ENCODE measurements at regions not wholly inside any gene's neighbourhood (a gene's known extent, or its start where the extent isn't known, plus 50 kb on each side); places are given as distances from the start of the nearest gene placed in this dataset.
A peak's percentile ranks its signal among the peaks of the same experiment; 100 is the strongest.

DNA sequence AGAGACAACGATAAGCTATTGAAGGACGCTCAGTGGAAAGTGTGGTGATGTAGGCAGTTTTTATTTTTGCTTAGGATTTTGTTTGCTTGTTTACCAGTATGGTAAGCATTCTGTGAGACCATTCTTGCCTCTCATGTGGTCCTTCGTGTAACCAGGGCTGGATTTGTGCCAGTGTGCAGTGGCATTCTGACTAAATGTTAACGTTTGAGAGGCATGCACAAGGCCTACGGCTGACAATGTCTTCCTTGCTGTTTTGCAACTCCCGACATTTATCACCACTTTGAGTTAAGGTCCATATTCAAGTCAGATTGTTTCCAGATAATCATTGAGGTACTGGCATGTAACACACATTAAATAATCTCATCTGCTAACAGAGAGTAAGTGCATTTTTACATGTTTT lies 102.3 kb upstream of the BCAT1 start:
- no peaks in the 10 kb centered on the region for H3K79me1 ChIP-seq (ENCODE audit: low read depth, low read length)
- no peak overlapping the region for H3K27ac ChIP-seq (replicated peaks; ENCODE audit: low read length)
- no peak overlapping the region for H2BK12ac ChIP-seq (ENCODE audit: low read length)
- no peak overlapping the region for H3K23ac ChIP-seq (ENCODE audit: low read depth, low read length, poor library complexity)
- H2BK5ac ChIP-seq (ENCODE audit: low read length) = no peak overlapping the region
- H3K4ac ChIP-seq (ENCODE audit: low read length) = no peak overlapping the region
- H2AK5ac ChIP-seq (ENCODE audit: low read depth, low read length) = no peak overlapping the region
- no peaks in the 10 kb centered on the region for H3K36me3 ChIP-seq (replicated peaks in 1 of 2; ENCODE audit: control insufficient read depth in 2 of 2, insufficient read depth in 2 of 2, low read length in 2 of 2)
- H3K9me3 ChIP-seq (replicated peaks in 1 of 2; ENCODE audit: control insufficient read depth in 2 of 2, insufficient read depth in 1 of 2, low read depth in 1 of 2, low read length in 2 of 2) = peaks cover 3 to 8% of the 10 kb centered on the region in 2 donors
- H3K14ac ChIP-seq (ENCODE audit: low read length) = no peak overlapping the region
- no peak overlapping the region for H3K4me3 ChIP-seq (ENCODE audit: low read length in 2 of 2)
- no peak overlapping the region for H2BK15ac ChIP-seq (ENCODE audit: low read length)
- peaks cover 0 to 4% of the 10 kb centered on the region in 2 donors for H3K4me1 ChIP-seq (ENCODE audit: control insufficient read depth in 2 of 2, insufficient read depth in 1 of 2, low read depth in 1 of 2, low read length in 2 of 2)
- H3K27me3 ChIP-seq (ENCODE audit: control insufficient read depth in 3 of 3, insufficient read depth in 3 of 3, low read depth in 1 of 3, low read length in 3 of 3) = no peaks in the 10 kb centered on the region
- no peak overlapping the region for H3K18ac ChIP-seq (ENCODE audit: low read length)
- no peak overlapping the region for H2BK120ac ChIP-seq (ENCODE audit: low read depth, low read length)
- no peak overlapping the region for H4K91ac ChIP-seq (ENCODE audit: low read depth, low read length, poor library complexity)
- peak overlapping the region; percentile 9 for H4K8ac ChIP-seq (ENCODE audit: low read depth, low read length)
- DNase-seq (ENCODE audit: low spot score) = no peak
- no peak overlapping the region for H3K9ac ChIP-seq (ENCODE audit: low read depth, low read length, poor library complexity)
- peak overlapping the region; percentile 50 for H2AFZ ChIP-seq (ENCODE audit: low read length)
- H3K4me2 ChIP-seq (ENCODE audit: insufficient read depth, low read length, poor library complexity, severe bottlenecking) = no peak overlapping the region
- no CpG with 5 or more reads among the region's 6 CpGs for WGBS, 2 donors (ENCODE audit: extremely low coverage in 2 of 2, insufficient read length in 2 of 2, insufficient replicate concordance in 1 of 2)

DNA sequence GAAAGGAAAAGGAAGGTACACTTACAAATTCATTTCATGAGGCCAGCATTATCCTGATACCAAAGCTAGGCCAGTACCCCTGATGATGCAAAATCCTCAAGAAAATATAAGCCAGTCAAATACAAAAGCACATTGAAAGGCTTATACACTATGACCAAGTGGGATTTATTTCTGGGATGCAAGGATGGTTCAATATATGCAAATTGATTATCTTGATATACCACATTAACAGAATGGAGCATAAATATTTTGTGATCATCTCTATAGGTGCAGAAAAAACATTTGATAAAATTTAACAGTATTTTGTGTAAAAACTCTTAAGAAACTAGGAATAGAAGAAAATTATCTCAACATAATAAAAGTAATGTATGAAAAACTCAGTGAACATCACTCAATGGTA lies 97.0 kb upstream of the BCAT1 start:
- Histone ChIP-seq H3K4me1 (ENCODE audit: control insufficient read depth in 2 of 2, insufficient read depth in 1 of 2, low read depth in 1 of 2, low read length in 2 of 2) (no peaks in the 10 kb centered on the region), H2BK12ac (ENCODE audit: low read length) (no peak overlapping the region), H2BK5ac (ENCODE audit: low read length) (no peak overlapping the region), H3K23ac (ENCODE audit: low read depth, low read length, poor library complexity) (no peak overlapping the region), H3K4me3 (ENCODE audit: low read length in 2 of 2) (no peak overlapping the region), H3K14ac (ENCODE audit: low read length) (no peak overlapping the region), H2BK15ac (ENCODE audit: low read length) (no peak overlapping the region), H3K79me1 (ENCODE audit: low read depth, low read length) (no peaks in the 10 kb centered on the region), H3K18ac (ENCODE audit: low read length) (no peak overlapping the region), H3K9me3 (replicated peaks in 1 of 2; ENCODE audit: control insufficient read depth in 2 of 2, insufficient read depth in 1 of 2, low read depth in 1 of 2, low read length in 2 of 2) (peaks cover 3 to 16% of the 10 kb centered on the region in 2 donors), H4K8ac (ENCODE audit: low read depth, low read length) (no peak overlapping the region), H2BK120ac (ENCODE audit: low read depth, low read length) (no peak overlapping the region), H3K27ac (replicated peaks; ENCODE audit: low read length) (no peak overlapping the region), H3K27me3 (ENCODE audit: control insufficient read depth in 3 of 3, insufficient read depth in 3 of 3, low read depth in 1 of 3, low read length in 3 of 3) (no peaks in the 10 kb centered on the region), H2AK5ac (ENCODE audit: low read depth, low read length) (no peak overlapping the region), H3K36me3 (replicated peaks in 1 of 2; ENCODE audit: control insufficient read depth in 2 of 2, insufficient read depth in 2 of 2, low read length in 2 of 2) (no peaks in the 10 kb centered on the region), H3K9ac (ENCODE audit: low read depth, low read length, poor library complexity) (no peak overlapping the region), H3K4ac (ENCODE audit: low read length) (no peak overlapping the region), H2AFZ (ENCODE audit: low read length) (no peak overlapping the region), H4K91ac (ENCODE audit: low read depth, low read length, poor library complexity) (no peak overlapping the region), H3K4me2 (ENCODE audit: insufficient read depth, low read length, poor library complexity, severe bottlenecking) (no peak overlapping the region)
- DNase-seq (ENCODE audit: low spot score) = no peak

DNA sequence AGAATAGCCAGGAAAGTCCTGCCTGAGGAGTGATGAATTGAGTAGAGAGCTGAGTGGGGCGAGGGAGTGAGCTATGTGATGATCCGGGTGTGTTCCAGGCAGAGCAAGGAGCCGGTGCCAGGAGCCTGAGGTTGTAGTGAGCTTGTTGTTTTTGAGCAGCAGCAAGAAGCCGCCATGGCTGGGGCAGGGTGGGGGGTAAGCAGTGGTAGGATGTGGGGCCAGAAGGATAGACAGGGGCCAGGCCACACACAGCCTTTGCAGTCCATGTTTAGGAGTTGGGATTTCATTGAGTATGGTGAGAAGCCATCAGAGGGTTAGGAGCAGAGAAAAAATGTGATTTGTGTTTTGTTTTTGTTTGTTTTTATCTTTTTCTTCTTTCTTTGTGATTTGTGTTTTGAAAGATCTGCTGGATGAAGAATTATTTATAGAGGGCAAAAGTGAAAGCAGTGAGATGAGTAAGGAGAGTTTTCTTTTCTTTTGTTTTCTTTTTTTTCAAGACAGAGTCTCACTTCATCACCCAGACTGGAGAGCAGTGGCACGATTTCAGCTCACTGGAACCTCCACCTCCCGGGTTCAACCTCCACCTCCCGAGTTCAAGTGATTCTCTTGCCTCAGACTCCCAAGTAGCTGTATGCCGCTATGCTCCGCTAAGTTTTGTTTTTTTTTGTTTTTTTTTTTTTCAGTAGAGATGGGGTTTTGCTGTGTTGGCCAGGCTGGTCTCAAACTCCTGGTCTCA lies 92.3 kb upstream of the BCAT1 start:
- no peak overlapping the region for H3K18ac ChIP-seq (ENCODE audit: low read length)
- no peaks in the 10 kb centered on the region for H3K27me3 ChIP-seq (ENCODE audit: control insufficient read depth in 3 of 3, insufficient read depth in 3 of 3, low read depth in 1 of 3, low read length in 3 of 3)
- no peak overlapping the region for H3K14ac ChIP-seq (ENCODE audit: low read length)
- no peak overlapping the region for H2BK120ac ChIP-seq (ENCODE audit: low read depth, low read length)
- no peak overlapping the region for H4K8ac ChIP-seq (ENCODE audit: low read depth, low read length)
- no peak overlapping the region for H2AFZ ChIP-seq (ENCODE audit: low read length)
- no peak for DNase-seq (ENCODE audit: low spot score)
- no peak overlapping the region for H3K4me2 ChIP-seq (ENCODE audit: insufficient read depth, low read length, poor library complexity, severe bottlenecking)
- no peak overlapping the region for H3K23ac ChIP-seq (ENCODE audit: low read depth, low read length, poor library complexity)
- H3K9me3 ChIP-seq (replicated peaks in 1 of 2; ENCODE audit: control insufficient read depth in 2 of 2, insufficient read depth in 1 of 2, low read depth in 1 of 2, low read length in 2 of 2) = peaks cover 0 to 8% of the 10 kb centered on the region in 2 donors
- no peak overlapping the region for H3K27ac ChIP-seq (replicated peaks; ENCODE audit: low read length)
- H2BK15ac ChIP-seq (ENCODE audit: low read length) = no peak overlapping the region
- no peaks in the 10 kb centered on the region for H3K36me3 ChIP-seq (replicated peaks in 1 of 2; ENCODE audit: control insufficient read depth in 2 of 2, insufficient read depth in 2 of 2, low read length in 2 of 2)
- no peaks in the 10 kb centered on the region for H3K79me1 ChIP-seq (ENCODE audit: low read depth, low read length)
- H3K9ac ChIP-seq (ENCODE audit: low read depth, low read length, poor library complexity) = no peak overlapping the region
- WGBS, 2 donors (ENCODE audit: extremely low coverage in 2 of 2, insufficient read length in 2 of 2, insufficient replicate concordance in 1 of 2) = no CpG with 5 or more reads among the region's 9 CpGs
- no peak overlapping the region for H3K4me3 ChIP-seq (ENCODE audit: low read length in 2 of 2)
- peaks cover 0 to 4% of the 10 kb centered on the region in 2 donors for H3K4me1 ChIP-seq (ENCODE audit: control insufficient read depth in 2 of 2, insufficient read depth in 1 of 2, low read depth in 1 of 2, low read length in 2 of 2)
- no peak overlapping the region for H2BK5ac ChIP-seq (ENCODE audit: low read length)
- no peak overlapping the region for H3K4ac ChIP-seq (ENCODE audit: low read length)
- H2AK5ac ChIP-seq (ENCODE audit: low read depth, low read length) = no peak overlapping the region
- no peak overlapping the region for H2BK12ac ChIP-seq (ENCODE audit: low read length)
- H4K91ac ChIP-seq (ENCODE audit: low read depth, low read length, poor library complexity) = no peak overlapping the region

DNA sequence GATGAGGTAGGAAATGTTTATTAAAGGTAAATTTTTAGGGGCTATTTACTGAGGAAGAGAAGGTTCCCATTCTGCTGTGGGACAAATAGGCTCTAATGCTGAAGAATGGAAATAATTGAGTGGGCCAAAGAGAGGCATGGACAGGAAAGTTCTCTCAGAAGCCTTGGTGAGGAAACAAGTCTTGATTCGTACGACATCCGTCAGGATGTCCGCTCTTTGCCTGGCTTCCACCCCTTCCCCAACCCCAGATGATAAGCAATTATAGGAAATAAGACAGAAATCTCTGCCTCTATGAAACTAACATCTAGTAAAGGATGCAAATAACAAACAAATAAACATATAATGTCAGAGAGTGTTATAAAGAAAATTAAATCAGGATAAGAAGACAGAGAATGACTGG lies 91.7 kb upstream of the BCAT1 start:
- no peak overlapping the region for H3K9ac ChIP-seq (ENCODE audit: low read depth, low read length, poor library complexity)
- no peak overlapping the region for H3K27ac ChIP-seq (replicated peaks; ENCODE audit: low read length)
- no peak overlapping the region for H3K18ac ChIP-seq (ENCODE audit: low read length)
- H4K8ac ChIP-seq (ENCODE audit: low read depth, low read length) = no peak overlapping the region
- no peaks in the 10 kb centered on the region for H3K27me3 ChIP-seq (ENCODE audit: control insufficient read depth in 3 of 3, insufficient read depth in 3 of 3, low read depth in 1 of 3, low read length in 3 of 3)
- no peak overlapping the region for H3K14ac ChIP-seq (ENCODE audit: low read length)
- no peak overlapping the region for H3K4me3 ChIP-seq (ENCODE audit: low read length in 2 of 2)
- no CpG with 5 or more reads among the region's 4 CpGs for WGBS, 2 donors (ENCODE audit: extremely low coverage in 2 of 2, insufficient read length in 2 of 2, insufficient replicate concordance in 1 of 2)
- H2BK120ac ChIP-seq (ENCODE audit: low read depth, low read length) = no peak overlapping the region
- H3K4ac ChIP-seq (ENCODE audit: low read length) = no peak overlapping the region
- peaks cover 0 to 4% of the 10 kb centered on the region in 2 donors for H3K4me1 ChIP-seq (ENCODE audit: control insufficient read depth in 2 of 2, insufficient read depth in 1 of 2, low read depth in 1 of 2, low read length in 2 of 2)
- H3K79me1 ChIP-seq (ENCODE audit: low read depth, low read length) = no peaks in the 10 kb centered on the region
- H2BK15ac ChIP-seq (ENCODE audit: low read length) = no peak overlapping the region
- no peaks in the 10 kb centered on the region for H3K36me3 ChIP-seq (replicated peaks in 1 of 2; ENCODE audit: control insufficient read depth in 2 of 2, insufficient read depth in 2 of 2, low read length in 2 of 2)
- no peak overlapping the region for H3K23ac ChIP-seq (ENCODE audit: low read depth, low read length, poor library complexity)
- no peak overlapping the region for H3K4me2 ChIP-seq (ENCODE audit: insufficient read depth, low read length, poor library complexity, severe bottlenecking)
- DNase-seq (ENCODE audit: low spot score) = no peak
- no peak overlapping the region for H4K91ac ChIP-seq (ENCODE audit: low read depth, low read length, poor library complexity)
- no peak overlapping the region for H2AFZ ChIP-seq (ENCODE audit: low read length)
- no peak overlapping the region for H2BK12ac ChIP-seq (ENCODE audit: low read length)
- H3K9me3 ChIP-seq (replicated peaks in 1 of 2; ENCODE audit: control insufficient read depth in 2 of 2, insufficient read depth in 1 of 2, low read depth in 1 of 2, low read length in 2 of 2) = peaks cover 0 to 3% of the 10 kb centered on the region in 2 donors
- no peak overlapping the region for H2AK5ac ChIP-seq (ENCODE audit: low read depth, low read length)
- no peak overlapping the region for H2BK5ac ChIP-seq (ENCODE audit: low read length)

Measured in neuronal stem cell (in vitro differentiated cells).